ENCODE measurements at regions not wholly inside any gene's neighbourhood (a gene's known extent, or its start where the extent isn't known, plus 50 kb on each side); places are given as distances from the start of the nearest gene placed in this dataset.

DNA sequence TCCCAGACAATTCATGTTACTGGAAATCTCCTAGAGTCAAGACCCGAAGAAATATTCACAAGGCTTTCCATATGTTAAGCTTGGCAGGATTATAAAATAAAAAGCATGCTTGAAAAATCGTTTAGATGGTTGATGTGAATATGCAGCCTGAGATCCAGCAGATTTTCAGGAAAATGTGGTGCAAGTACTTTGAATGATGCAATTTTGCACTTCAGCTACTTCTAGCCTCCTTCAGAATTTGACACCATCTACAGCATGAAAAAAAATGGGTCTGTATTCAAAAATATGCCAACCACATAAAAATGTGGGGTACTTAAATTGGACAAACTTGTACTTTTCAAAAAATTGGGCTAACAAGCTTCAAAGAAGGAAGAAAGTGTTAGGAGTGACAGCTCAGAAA, 340.6 kb upstream of the DCC start:
- Histone ChIP-seq H2AK5ac (ENCODE audit: low read depth, low read length) (no peak overlapping the region), H3K9ac (ENCODE audit: low read depth, low read length, poor library complexity) (no peak overlapping the region), H4K91ac (ENCODE audit: low read depth, low read length, poor library complexity) (no peak overlapping the region)

DNA sequence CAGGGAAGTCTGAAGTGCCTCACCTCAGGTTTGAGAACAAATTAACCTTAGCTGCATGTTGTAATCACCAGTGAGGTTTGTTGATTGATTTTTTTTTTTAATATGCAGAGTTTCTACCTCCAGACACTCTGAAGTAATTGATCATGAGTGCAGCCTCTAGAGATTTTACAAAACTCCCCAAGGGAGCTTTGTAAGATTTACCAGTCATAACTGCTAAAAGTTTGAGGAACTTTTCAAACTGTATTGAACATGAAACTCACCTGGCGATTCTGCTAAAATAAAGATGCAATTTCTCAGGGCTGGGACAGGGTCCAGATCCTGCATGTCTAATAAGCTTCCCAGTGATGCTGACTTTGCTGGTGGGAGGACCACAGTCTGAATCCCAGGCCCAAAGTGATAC, 339.6 kb upstream of the DCC start:
- Histone ChIP-seq H2BK5ac (ENCODE audit: low read length) (no peak overlapping the region), H2AK5ac (ENCODE audit: low read depth, low read length) (no peak overlapping the region), H3K14ac (ENCODE audit: low read length) (no peak overlapping the region), H4K8ac (ENCODE audit: low read depth, low read length) (no peak overlapping the region), H3K36me3 (replicated peaks in 1 of 2; ENCODE audit: control insufficient read depth in 2 of 2, insufficient read depth in 2 of 2, low read length in 2 of 2) (no peaks in the 10 kb centered on the region), H3K4me2 (ENCODE audit: insufficient read depth, low read length, poor library complexity, severe bottlenecking) (no peak overlapping the region), H3K9ac (ENCODE audit: low read depth, low read length, poor library complexity) (no peak overlapping the region), H4K91ac (ENCODE audit: low read depth, low read length, poor library complexity) (no peak overlapping the region), H3K18ac (ENCODE audit: low read length) (no peak overlapping the region), H3K4me3 (ENCODE audit: low read length in 2 of 2) (no peak overlapping the region), H3K27ac (replicated peaks; ENCODE audit: low read length) (no peak overlapping the region), H3K27me3 (ENCODE audit: control insufficient read depth in 3 of 3, insufficient read depth in 3 of 3, low read depth in 1 of 3, low read length in 3 of 3) (no peaks in the 10 kb centered on the region), H3K9me3 (replicated peaks in 1 of 2; ENCODE audit: control insufficient read depth in 2 of 2, insufficient read depth in 1 of 2, low read depth in 1 of 2, low read length in 2 of 2) (no peaks in the 10 kb centered on the region), H3K4ac (ENCODE audit: low read length) (no peak overlapping the region), H3K79me1 (ENCODE audit: low read depth, low read length) (no peaks in the 10 kb centered on the region), H2AFZ (ENCODE audit: low read length) (no peak overlapping the region), H2BK12ac (ENCODE audit: low read length) (no peak overlapping the region), H2BK15ac (ENCODE audit: low read length) (no peak overlapping the region), H3K23ac (ENCODE audit: low read depth, low read length, poor library complexity) (no peak overlapping the region), H2BK120ac (ENCODE audit: low read depth, low read length) (no peak overlapping the region), H3K4me1 (ENCODE audit: control insufficient read depth in 2 of 2, insufficient read depth in 1 of 2, low read depth in 1 of 2, low read length in 2 of 2) (peaks cover 0 to 5% of the 10 kb centered on the region in 2 donors)
- no CpG with 5 or more reads among the region's 1 CpG for whole genome bisulfite sequencing, 2 donors (ENCODE audit: extremely low coverage in 2 of 2, insufficient read length in 2 of 2, insufficient replicate concordance in 1 of 2)
- no peak for DNase-seq (ENCODE audit: low spot score)

More for the DNA sequence above, 340.6 kb upstream of the DCC start:
- H2AFZ ChIP-seq (ENCODE audit: low read length): no peak overlapping the region
- no peak overlapping the region for H3K18ac ChIP-seq (ENCODE audit: low read length)
- no peaks in the 10 kb centered on the region for H3K27me3 ChIP-seq (ENCODE audit: control insufficient read depth in 3 of 3, insufficient read depth in 3 of 3, low read depth in 1 of 3, low read length in 3 of 3)
- no peak overlapping the region for H4K8ac ChIP-seq (ENCODE audit: low read depth, low read length)
- H3K4ac ChIP-seq (ENCODE audit: low read length): no peak overlapping the region
- no peak overlapping the region for H3K23ac ChIP-seq (ENCODE audit: low read depth, low read length, poor library complexity)
- H3K27ac ChIP-seq (replicated peaks; ENCODE audit: low read length): no peak overlapping the region
- no peak overlapping the region for H3K4me2 ChIP-seq (ENCODE audit: insufficient read depth, low read length, poor library complexity, severe bottlenecking)
- no peaks in the 10 kb centered on the region for H3K9me3 ChIP-seq (replicated peaks in 1 of 2; ENCODE audit: control insufficient read depth in 2 of 2, insufficient read depth in 1 of 2, low read depth in 1 of 2, low read length in 2 of 2)
- no peak overlapping the region for H3K4me3 ChIP-seq (ENCODE audit: low read length in 2 of 2)
- no peak for DNase-seq (ENCODE audit: low spot score)
- H2BK15ac ChIP-seq (ENCODE audit: low read length): no peak overlapping the region
- no CpG with 5 or more reads among the region's 2 CpGs for WGBS, 2 donors (ENCODE audit: extremely low coverage in 2 of 2, insufficient read length in 2 of 2, insufficient replicate concordance in 1 of 2)
- no peak overlapping the region for H2BK12ac ChIP-seq (ENCODE audit: low read length)
- H3K4me1 ChIP-seq (ENCODE audit: control insufficient read depth in 2 of 2, insufficient read depth in 1 of 2, low read depth in 1 of 2, low read length in 2 of 2): peaks cover 0 to 5% of the 10 kb centered on the region in 2 donors
- H2BK120ac ChIP-seq (ENCODE audit: low read depth, low read length): no peak overlapping the region
- no peaks in the 10 kb centered on the region for H3K36me3 ChIP-seq (replicated peaks in 1 of 2; ENCODE audit: control insufficient read depth in 2 of 2, insufficient read depth in 2 of 2, low read length in 2 of 2)
- H3K79me1 ChIP-seq (ENCODE audit: low read depth, low read length): no peaks in the 10 kb centered on the region
- no peak overlapping the region for H2BK5ac ChIP-seq (ENCODE audit: low read length)
- H3K14ac ChIP-seq (ENCODE audit: low read length): no peak overlapping the region

DNA sequence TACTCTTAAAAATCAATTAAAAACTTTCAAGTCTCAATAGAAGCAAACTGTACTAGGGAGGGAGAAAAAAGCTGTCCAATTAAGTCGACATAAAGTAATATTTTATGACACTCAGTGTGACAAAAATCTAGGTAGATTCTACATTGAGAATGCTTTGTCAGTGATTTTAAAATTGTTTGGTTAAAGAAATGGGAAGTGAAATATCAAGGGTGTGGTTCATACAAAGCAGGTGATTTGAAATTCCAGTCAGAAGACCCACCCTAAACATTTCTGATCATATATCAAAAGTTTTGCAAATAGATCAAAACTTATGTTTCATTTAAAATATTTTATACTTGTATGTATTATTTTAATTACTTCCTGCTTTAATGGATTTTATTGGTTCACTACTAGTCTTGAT, 338.9 kb upstream of the DCC start:
- Histone ChIP-seq H2BK15ac (ENCODE audit: low read length) (no peak overlapping the region), H3K27me3 (ENCODE audit: control insufficient read depth in 3 of 3, insufficient read depth in 3 of 3, low read depth in 1 of 3, low read length in 3 of 3) (no peaks in the 10 kb centered on the region), H2AFZ (ENCODE audit: low read length) (no peak overlapping the region), H3K23ac (ENCODE audit: low read depth, low read length, poor library complexity) (no peak overlapping the region), H3K14ac (ENCODE audit: low read length) (no peak overlapping the region), H2BK120ac (ENCODE audit: low read depth, low read length) (no peak overlapping the region), H3K4me2 (ENCODE audit: insufficient read depth, low read length, poor library complexity, severe bottlenecking) (no peak overlapping the region), H4K8ac (ENCODE audit: low read depth, low read length) (no peak overlapping the region), H3K18ac (ENCODE audit: low read length) (no peak overlapping the region), H3K4me3 (ENCODE audit: low read length in 2 of 2) (no peak overlapping the region), H3K36me3 (replicated peaks in 1 of 2; ENCODE audit: control insufficient read depth in 2 of 2, insufficient read depth in 2 of 2, low read length in 2 of 2) (no peaks in the 10 kb centered on the region), H3K9ac (ENCODE audit: low read depth, low read length, poor library complexity) (no peak overlapping the region), H3K9me3 (replicated peaks in 1 of 2; ENCODE audit: control insufficient read depth in 2 of 2, insufficient read depth in 1 of 2, low read depth in 1 of 2, low read length in 2 of 2) (no peaks in the 10 kb centered on the region), H2AK5ac (ENCODE audit: low read depth, low read length) (no peak overlapping the region), H4K91ac (ENCODE audit: low read depth, low read length, poor library complexity) (no peak overlapping the region), H3K4me1 (ENCODE audit: control insufficient read depth in 2 of 2, insufficient read depth in 1 of 2, low read depth in 1 of 2, low read length in 2 of 2) (peaks cover 0 to 5% of the 10 kb centered on the region in 2 donors), H2BK12ac (ENCODE audit: low read length) (no peak overlapping the region), H3K4ac (ENCODE audit: low read length) (no peak overlapping the region), H3K79me1 (ENCODE audit: low read depth, low read length) (no peaks in the 10 kb centered on the region), H2BK5ac (ENCODE audit: low read length) (no peak overlapping the region), H3K27ac (replicated peaks; ENCODE audit: low read length) (no peak overlapping the region)
- no CpG with 5 or more reads among the region's 1 CpG for WGBS, 2 donors (ENCODE audit: extremely low coverage in 2 of 2, insufficient read length in 2 of 2, insufficient replicate concordance in 1 of 2)
- no peak for DNase-seq (ENCODE audit: low spot score)

DNA sequence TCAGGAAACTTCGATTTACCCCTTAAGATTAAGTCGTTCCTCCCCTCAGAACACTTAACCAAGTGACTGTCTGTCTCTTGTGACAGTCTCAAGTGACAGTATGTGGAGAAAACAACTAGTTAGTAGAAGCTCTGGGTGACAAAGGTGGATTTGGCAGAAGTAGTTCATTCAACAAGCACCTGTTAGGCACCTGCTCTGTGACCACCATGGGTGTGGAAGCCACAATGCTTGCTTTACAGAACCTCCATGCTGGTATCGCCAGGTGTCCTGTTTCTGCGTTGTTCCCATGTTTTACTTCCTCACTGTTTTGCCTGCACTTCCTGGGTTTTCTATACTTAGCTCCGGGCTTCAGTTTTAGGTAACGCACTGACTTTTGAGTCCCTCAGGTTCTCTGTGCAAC, 337.4 kb upstream of the DCC start:
- Histone ChIP-seq H2AK5ac (ENCODE audit: low read depth, low read length) (no peak overlapping the region), H3K27me3 (ENCODE audit: control insufficient read depth in 3 of 3, insufficient read depth in 3 of 3, low read depth in 1 of 3, low read length in 3 of 3) (no peaks in the 10 kb centered on the region), H4K8ac (ENCODE audit: low read depth, low read length) (no peak overlapping the region), H3K14ac (ENCODE audit: low read length) (no peak overlapping the region), H3K36me3 (replicated peaks in 1 of 2; ENCODE audit: control insufficient read depth in 2 of 2, insufficient read depth in 2 of 2, low read length in 2 of 2) (no peaks in the 10 kb centered on the region), H3K9ac (ENCODE audit: low read depth, low read length, poor library complexity) (no peak overlapping the region), H4K91ac (ENCODE audit: low read depth, low read length, poor library complexity) (no peak overlapping the region), H3K9me3 (replicated peaks in 1 of 2; ENCODE audit: control insufficient read depth in 2 of 2, insufficient read depth in 1 of 2, low read depth in 1 of 2, low read length in 2 of 2) (no peaks in the 10 kb centered on the region), H3K4ac (ENCODE audit: low read length) (no peak overlapping the region), H3K79me1 (ENCODE audit: low read depth, low read length) (no peaks in the 10 kb centered on the region), H3K23ac (ENCODE audit: low read depth, low read length, poor library complexity) (no peak overlapping the region), H3K27ac (replicated peaks; ENCODE audit: low read length) (no peak overlapping the region), H2BK15ac (ENCODE audit: low read length) (no peak overlapping the region), H3K18ac (ENCODE audit: low read length) (no peak overlapping the region), H3K4me3 (ENCODE audit: low read length in 2 of 2) (no peak overlapping the region), H2BK5ac (ENCODE audit: low read length) (no peak overlapping the region), H2AFZ (ENCODE audit: low read length) (no peak overlapping the region), H3K4me1 (ENCODE audit: control insufficient read depth in 2 of 2, insufficient read depth in 1 of 2, low read depth in 1 of 2, low read length in 2 of 2) (peaks cover 0 to 5% of the 10 kb centered on the region in 2 donors), H2BK12ac (ENCODE audit: low read length) (no peak overlapping the region), H2BK120ac (ENCODE audit: low read depth, low read length) (no peak overlapping the region), H3K4me2 (ENCODE audit: insufficient read depth, low read length, poor library complexity, severe bottlenecking) (no peak overlapping the region)
- WGBS, 2 donors (ENCODE audit: extremely low coverage in 2 of 2, insufficient read length in 2 of 2, insufficient replicate concordance in 1 of 2): no CpG with 5 or more reads among the region's 6 CpGs
- DNase-seq (ENCODE audit: low spot score): no peak
